ENCODE measurements at regions not wholly inside any gene's neighbourhood (a gene's known extent, or its start where the extent isn't known, plus 50 kb on each side); places are given as distances from the start of the nearest gene placed in this dataset.

- DNase-seq, result peak in 1 of 2 donors; percentile 28
Observed at GRCh38 chr10:59553162-59553900, 156.3 kb downstream of the SLC16A9 start.

- DNase-seq, result no peak
Observed at GRCh38 chr10:59550061-59550460, 159.6 kb downstream of the SLC16A9 start.

DNA sequence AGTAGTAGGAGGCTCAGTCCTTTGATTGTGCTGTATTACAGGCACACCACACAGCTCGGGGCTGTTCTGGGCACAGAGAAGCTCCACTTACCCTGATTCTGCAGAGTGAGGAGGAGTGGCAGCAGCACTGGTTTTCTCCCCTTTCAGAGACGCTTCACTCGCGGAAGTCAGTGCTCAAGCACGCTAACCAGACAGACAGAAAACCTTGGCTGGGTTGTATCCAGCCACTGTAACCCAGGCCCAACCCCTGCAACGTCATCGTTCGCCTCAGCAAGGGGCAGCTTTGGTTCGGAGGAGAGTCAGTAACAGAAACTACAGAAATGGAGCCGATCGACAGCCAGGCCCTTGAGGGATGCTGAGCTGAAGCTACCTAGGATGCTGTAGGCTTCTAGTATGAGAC lies 171.0 kb downstream of the SLC16A9 start:
- no peak for DNase-seq

GRCh38 chr10:59537501-59537900 lies 172.1 kb downstream of the SLC16A9 start:
- DNase-seq, result peak; percentile 75 to 83

GRCh38 chr10:59536167-59537014 lies 173.3 kb downstream of the SLC16A9 start:
- DNase-seq, result peak; percentile 82 to 88

DNA sequence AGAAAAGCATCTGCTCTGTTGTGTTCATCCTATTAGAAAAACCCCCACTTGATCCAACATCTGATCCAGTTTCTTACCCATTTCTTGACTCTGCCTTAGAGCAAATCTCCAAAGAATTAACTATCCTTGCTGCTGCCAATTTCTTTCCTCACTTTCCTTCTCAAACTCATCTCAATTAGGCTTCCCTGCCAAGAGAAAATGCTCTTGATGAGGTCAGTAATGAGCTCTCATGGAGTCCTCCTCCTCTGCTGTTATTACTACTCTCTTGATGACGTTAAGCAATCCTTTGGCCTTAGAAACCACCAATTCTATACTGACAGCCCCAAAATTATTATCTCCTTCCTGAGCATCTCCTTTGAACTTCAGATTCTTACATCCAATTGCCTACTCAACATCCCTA lies 162.0 kb upstream of the FAM13C start:
- peak; percentile 73 to 86 for DNase-seq

- peak; percentile 14 to 27 for DNase-seq
Observed at GRCh38 chr10:59523851-59524250, 161.5 kb upstream of the FAM13C start.

DNA sequence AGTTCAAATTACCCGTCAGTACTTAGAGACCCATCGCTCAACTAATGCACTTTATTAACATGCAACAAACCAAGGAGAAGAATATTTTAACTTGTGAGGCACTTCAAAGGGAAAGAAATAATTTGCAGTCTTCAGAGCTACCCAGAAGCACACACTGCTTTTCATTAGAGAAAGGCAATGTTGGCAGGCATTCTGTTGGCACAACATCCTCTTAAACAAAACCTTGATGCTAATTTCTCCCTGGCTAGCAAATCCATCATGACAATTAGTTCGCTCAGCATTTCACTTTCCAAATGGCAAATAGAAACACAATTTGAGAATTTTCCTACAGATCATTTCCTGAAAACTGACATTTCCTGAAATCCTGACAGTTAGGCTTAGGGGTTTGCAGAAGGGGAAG lies 155.6 kb upstream of the FAM13C start:
- DNase-seq, result no peak

DNA sequence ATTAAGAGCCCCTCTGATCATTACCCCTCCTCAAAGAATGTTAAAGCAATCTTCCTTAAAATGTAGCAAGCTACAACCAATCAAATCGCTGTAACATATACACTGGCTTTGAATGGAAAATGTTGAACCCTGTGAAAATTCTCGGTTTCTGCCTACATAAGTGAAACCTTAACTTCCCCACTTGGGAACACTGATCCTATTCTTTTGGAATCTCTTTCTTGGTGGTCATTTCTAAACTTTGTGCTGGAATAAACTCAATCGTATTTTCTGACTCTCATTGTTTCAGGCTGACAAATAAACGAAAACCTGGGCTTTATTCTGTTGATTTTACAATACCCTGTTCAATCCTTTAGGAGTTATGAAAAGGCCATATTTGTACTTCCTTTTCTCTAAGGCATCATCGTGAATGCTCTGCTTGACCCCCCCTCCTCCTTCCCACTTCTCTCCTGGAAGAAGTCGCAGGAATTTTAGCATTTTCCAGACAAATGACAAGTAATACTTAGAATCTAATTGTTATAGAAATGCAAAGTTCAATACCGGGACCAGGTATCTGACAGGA lies 155.1 kb upstream of the FAM13C start:
- no peak for DNase-seq

DNA sequence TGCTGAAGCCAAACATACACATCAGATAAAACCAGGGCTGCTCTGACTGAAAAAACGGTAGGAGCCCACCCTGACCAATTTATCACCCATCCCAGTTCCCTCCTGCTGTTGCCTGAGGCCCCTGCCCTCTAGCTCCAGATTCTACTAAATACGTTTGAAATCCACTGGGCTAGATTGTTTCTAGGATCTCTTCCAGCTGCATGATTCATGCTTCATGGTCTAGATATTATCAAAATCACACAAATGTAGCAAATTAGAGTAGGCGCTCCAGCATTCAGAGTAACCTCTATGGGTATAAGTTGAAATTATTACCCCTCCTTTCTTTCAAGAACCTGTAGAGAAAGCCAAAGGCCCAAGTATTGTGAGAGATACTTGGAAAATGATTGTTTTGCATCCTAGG lies 151.2 kb upstream of the FAM13C start:
- no peak for DNase-seq

DNA sequence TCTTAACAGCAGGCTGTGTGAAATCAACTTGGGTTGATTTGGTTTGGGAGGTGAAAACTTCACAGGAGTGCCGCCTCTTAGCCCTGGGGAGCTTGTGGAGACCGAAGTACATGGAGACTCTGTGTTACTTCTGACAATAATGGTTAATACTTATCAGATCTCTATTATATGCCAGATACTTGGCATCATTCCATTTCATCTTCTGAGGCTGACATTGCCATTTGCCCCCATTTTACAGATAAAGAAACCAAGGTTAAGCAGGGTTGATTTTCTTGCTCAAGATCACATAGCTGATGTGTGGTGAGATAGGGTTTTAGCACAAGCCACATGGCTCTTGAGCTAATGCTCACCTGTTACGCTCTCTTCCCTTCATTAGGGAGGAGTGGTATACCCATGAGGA lies 150.6 kb upstream of the FAM13C start:
- no peak for DNase-seq

DNA sequence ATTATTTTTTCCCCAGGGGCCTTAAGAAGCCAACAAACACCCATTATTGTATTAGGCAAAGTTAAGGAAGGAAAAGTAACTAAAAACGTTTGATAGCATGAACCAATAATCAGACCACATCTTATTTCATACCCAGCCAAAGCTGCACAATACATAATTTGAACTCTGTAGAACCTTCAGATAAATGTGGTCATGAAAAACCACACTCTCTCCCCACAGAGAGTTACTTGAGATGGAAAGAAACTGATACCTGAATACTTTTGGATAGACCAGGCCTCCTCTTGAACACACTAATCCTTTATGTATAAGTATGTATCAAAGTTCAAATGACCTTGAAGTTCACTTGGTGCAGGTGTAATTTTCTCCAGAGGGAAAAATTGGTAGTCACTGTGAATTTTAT lies 146.6 kb upstream of the FAM13C start:
- DNase-seq, result no peak

GRCh38 chr10:59508296-59508695 lies 145.9 kb upstream of the FAM13C start:
- no peak for DNase-seq

- no peak for DNase-seq
Observed at GRCh38 chr10:59505926-59506325, 143.6 kb upstream of the FAM13C start.

- DNase-seq, result no peak
Observed at GRCh38 chr10:59499460-59499859, 137.1 kb upstream of the FAM13C start.

- DNase-seq, result no peak
Observed at GRCh38 chr10:59493017-59493416, 130.7 kb upstream of the FAM13C start.

DNA sequence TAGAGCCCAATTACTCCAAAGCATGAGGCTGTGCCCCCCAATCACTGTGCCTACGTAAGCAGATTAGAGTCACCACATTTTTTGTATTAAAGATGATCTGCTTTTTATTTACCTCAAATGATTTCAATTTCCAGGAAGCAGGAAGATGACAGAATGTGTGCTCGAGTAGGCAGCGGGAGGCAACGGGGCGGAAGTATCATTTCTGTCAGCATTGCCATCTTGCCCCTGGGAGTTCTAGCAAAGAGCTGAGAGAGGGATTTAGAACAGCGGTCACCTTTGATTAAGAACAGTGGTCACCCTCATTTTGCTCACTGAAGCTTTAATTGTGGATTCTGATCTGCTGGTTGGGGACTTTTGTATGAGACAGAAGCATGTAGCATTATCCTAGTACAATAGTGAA lies 117.1 kb upstream of the FAM13C start:
- no peak for DNase-seq

DNA sequence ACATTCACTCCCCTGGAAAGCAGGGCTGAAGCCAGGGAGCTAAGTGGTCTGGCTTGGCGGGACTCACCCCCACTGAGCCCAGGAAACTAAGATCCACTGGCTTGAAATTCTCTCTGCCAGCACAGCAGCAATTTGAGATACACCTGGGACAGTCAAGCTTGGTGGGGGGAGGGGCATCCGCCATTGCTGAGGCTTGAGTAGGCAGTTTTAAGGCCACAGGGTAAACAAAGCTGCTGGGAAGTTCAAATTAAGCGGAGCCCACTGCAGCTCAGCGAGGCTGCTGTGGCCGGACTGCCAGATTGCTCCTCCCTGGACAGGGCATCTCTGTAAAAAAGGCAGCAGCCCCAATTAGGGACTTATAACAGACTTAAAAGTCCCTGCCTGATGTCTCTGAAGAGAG lies 108.2 kb upstream of the FAM13C start:
- no peak for DNase-seq

- DNase-seq, result no peak
Observed at GRCh38 chr10:59465088-59465487, 102.7 kb upstream of the FAM13C start.

DNA sequence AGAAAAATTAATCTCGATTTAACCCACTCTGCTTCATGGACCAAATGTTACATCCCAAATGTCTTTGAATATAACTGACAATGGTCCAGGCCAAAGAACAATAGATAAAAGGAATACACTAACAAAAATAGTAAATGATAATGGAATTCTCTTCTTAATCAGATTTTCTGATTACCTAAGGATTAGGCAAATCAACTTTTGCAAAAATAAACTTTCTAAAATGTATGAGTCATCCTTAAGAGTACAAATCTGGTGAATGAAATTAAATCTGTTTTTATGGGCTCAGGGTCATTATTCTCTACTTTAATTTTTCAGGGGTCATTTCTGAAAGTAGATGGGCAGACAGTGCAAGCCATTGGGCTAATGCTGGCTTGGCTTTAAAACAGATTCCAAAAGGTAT lies 102.1 kb upstream of the FAM13C start:
- DNase-seq, result no peak

GRCh38 chr10:59463909-59464308 lies 101.6 kb upstream of the FAM13C start:
- no peak for DNase-seq

GRCh38 chr10:59460601-59461000 lies 98.3 kb upstream of the FAM13C start:
- no peak for DNase-seq

GRCh38 chr10:59456199-59456598 lies 93.8 kb upstream of the FAM13C start:
- DNase-seq, result no peak
